Keratinocyte (primary cell): ENCODE measurements at regions not wholly inside any gene's neighbourhood (a gene's known extent, or its start where the extent isn't known, plus 50 kb on each side); places are given as distances from the start of the nearest gene placed in this dataset.

Source experiments
- DNase-seq: peaks from one replicate; pipeline ENCODE4 v3.0.0-alpha.2; 2011; ENCODE audit warnings: low read depth, missing footprints, low spot score
- FAIRE-seq: peaks from 2 replicates; lab custom pipeline; 2011; peaks lifted over from hg19 to GRCh38; lab: Jason Lieb, UNC
- H2AFZ ChIP-seq: 2 replicates; pipeline ENCODE4 v1.6.0; 2012; ENCODE audit warnings: low read length, control low read depth, inconsistent platforms; ENCODE audit not compliant: control insufficient read depth
- H3K27ac ChIP-seq: 2 replicates; pipeline ENCODE4 v1.5.1; 2011; ENCODE audit warnings: low read length; ENCODE audit not compliant: control insufficient read depth, insufficient read depth
- H3K27me3 ChIP-seq: 3 replicates; pipeline ENCODE4 v1.6.0; 2011; ENCODE audit warnings: low read length; ENCODE audit not compliant: control insufficient read depth, insufficient read depth; ENCODE audit errors: extremely low read depth
- H3K36me3 ChIP-seq, 2 experiments: 2 replicates in 1 of 2; 3 replicates in 1 of 2; pipeline ENCODE4 v1.5.1; 2011; ENCODE audit warnings: low read length in 2 of 2, mild to moderate bottlenecking in 1 of 2; ENCODE audit not compliant: control insufficient read depth in 2 of 2, insufficient read depth in 2 of 2; ENCODE audit errors: extremely low read depth in 1 of 2
- H3K4me1 ChIP-seq: 3 replicates; pipeline ENCODE4 v1.5.1; 2011; ENCODE audit warnings: low read length; ENCODE audit not compliant: control insufficient read depth, insufficient read depth; ENCODE audit errors: extremely low read depth
- H3K4me2 ChIP-seq: 3 replicates; pipeline ENCODE4 v1.6.0; 2011; ENCODE audit warnings: low read depth, low read length; ENCODE audit not compliant: control insufficient read depth, insufficient read depth; ENCODE audit errors: extremely low read depth
- H3K4me3 ChIP-seq, 3 experiments: fragments of 200-600 bp in 1 of 3; sonication (generic) in 1 of 3; 2 replicates in 2 of 3; 3 replicates in 1 of 3; pipeline ENCODE4 v1.5.1; 2011 to 2016; ENCODE audit warnings: low read length in 3 of 3, mild to moderate bottlenecking in 3 of 3, control low read depth in 2 of 3, inconsistent platforms in 1 of 3, low read depth in 1 of 3, mixed read lengths in 1 of 3, mixed run types in 1 of 3, moderate library complexity in 1 of 3; ENCODE audit not compliant: control insufficient read depth in 2 of 3, insufficient read depth in 2 of 3; ENCODE audit errors: extremely low read depth in 1 of 3
- H3K79me2 ChIP-seq: 2 replicates; pipeline ENCODE4 v1.6.0; 2012; ENCODE audit warnings: low read length; ENCODE audit not compliant: control insufficient read depth, insufficient read depth
- H3K9ac ChIP-seq: 3 replicates; pipeline ENCODE4 v1.6.0; 2011; ENCODE audit warnings: low read length; ENCODE audit not compliant: control insufficient read depth, insufficient read depth; ENCODE audit errors: extremely low read depth
- H3K9me1 ChIP-seq: 3 replicates; pipeline ENCODE4 v1.6.0; 2011; ENCODE audit warnings: low read length; ENCODE audit not compliant: control insufficient read depth, insufficient read depth; ENCODE audit errors: extremely low read depth
- H3K9me3 ChIP-seq: 2 replicates; pipeline ENCODE4 v1.5.1; 2012; ENCODE audit warnings: low read depth, low read length; ENCODE audit not compliant: control insufficient read depth
- H4K20me1 ChIP-seq: 3 replicates; pipeline ENCODE4 v1.6.0; 2011; ENCODE audit warnings: low read length; ENCODE audit not compliant: control insufficient read depth, insufficient read depth; ENCODE audit errors: extremely low read depth
- EZH2 ChIP-seq: IDR thresholded peaks from one replicate; pipeline ENCODE4 v1.6.1; 2012; ENCODE audit warnings: inconsistent platforms, mild to moderate bottlenecking, low read length, moderate library complexity
- dilution Hi-C: fragments of 300-500 bp; cut with MboI; formaldehyde crosslinking; loops from one replicate; pipeline ENCODE4 v1.7.0; 2020; ENCODE audit warnings: low sequenced_read_pairs; ENCODE audit not compliant: extremely low pct_ligation_motif_present
- TF ChIP-seq, protein P1 (sequence below), 3 experiments: IDR thresholded peaks in 1 of 3; conservative IDR thresholded peaks in 1 of 3; optimal IDR thresholded peaks in 1 of 3; 2 replicates in 2 of 3; 3 replicates in 1 of 3; pipeline versions ENCODE3 to v1.5.1; 2011; ENCODE audit warnings: low read length in 3 of 3, mild to moderate bottlenecking in 3 of 3, moderate library complexity in 2 of 3, control low read depth in 1 of 3, inconsistent platforms in 1 of 3; ENCODE audit not compliant: insufficient read depth in 2 of 3; ENCODE audit errors: extremely low read depth in 1 of 3

DNA sequence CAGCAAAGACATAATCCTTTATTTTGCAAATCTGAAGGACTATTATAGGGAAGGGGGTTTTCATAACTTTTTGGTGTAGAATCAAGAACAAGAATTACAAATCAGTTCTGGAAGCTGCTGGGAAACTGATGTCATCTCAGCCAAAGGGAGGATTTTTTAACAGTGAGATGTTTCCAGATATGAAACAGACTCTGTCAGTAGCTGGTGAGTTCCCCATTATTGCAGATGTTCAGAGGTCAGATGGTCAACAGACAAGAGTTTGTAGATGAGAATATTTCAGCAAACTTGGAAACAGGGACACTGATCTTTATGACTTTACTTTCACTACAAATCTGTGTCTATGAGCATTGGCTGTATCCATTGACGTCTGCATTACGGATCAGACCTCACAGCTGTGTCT, 71.9 kb upstream of the LPP start:
- no peaks in the 10 kb centered on the region for H3K4me1 ChIP-seq
- no peak overlapping the region for H3K4me3 ChIP-seq
- TF ChIP-seq, protein P1, sequence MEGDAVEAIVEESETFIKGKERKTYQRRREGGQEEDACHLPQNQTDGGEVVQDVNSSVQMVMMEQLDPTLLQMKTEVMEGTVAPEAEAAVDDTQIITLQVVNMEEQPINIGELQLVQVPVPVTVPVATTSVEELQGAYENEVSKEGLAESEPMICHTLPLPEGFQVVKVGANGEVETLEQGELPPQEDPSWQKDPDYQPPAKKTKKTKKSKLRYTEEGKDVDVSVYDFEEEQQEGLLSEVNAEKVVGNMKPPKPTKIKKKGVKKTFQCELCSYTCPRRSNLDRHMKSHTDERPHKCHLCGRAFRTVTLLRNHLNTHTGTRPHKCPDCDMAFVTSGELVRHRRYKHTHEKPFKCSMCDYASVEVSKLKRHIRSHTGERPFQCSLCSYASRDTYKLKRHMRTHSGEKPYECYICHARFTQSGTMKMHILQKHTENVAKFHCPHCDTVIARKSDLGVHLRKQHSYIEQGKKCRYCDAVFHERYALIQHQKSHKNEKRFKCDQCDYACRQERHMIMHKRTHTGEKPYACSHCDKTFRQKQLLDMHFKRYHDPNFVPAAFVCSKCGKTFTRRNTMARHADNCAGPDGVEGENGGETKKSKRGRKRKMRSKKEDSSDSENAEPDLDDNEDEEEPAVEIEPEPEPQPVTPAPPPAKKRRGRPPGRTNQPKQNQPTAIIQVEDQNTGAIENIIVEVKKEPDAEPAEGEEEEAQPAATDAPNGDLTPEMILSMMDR (optimal IDR thresholded peaks at IDR 0.05 in 1 of 3, IDR thresholded peaks at IDR 0.05 in 1 of 3, conservative IDR thresholded peaks at IDR 0.05 in 1 of 3; ENCODE audit: extremely low read depth in 1 of 3, insufficient read depth in 2 of 3, low read length in 3 of 3), result no peak
- TF ChIP-seq EZH2, result no peak
- dilution Hi-C loops, result no loop called here
- no peak overlapping the region for H3K9ac ChIP-seq
- no peaks in the 10 kb centered on the region for H4K20me1 ChIP-seq
- H3K9me1 ChIP-seq, result no peaks in the 10 kb centered on the region
- no peaks in the 10 kb centered on the region for H3K36me3 ChIP-seq
- H3K27ac ChIP-seq, result no peak overlapping the region
- no peaks in the 10 kb centered on the region for H3K79me2 ChIP-seq
- DNase-seq, result no peak
- no peaks in the 10 kb centered on the region for H3K9me3 ChIP-seq
- H3K4me2 ChIP-seq, result no peak overlapping the region
- FAIRE-seq, result no peak
- H3K27me3 ChIP-seq, result no peaks in the 10 kb centered on the region
- no peak overlapping the region for H2AFZ ChIP-seq

DNA sequence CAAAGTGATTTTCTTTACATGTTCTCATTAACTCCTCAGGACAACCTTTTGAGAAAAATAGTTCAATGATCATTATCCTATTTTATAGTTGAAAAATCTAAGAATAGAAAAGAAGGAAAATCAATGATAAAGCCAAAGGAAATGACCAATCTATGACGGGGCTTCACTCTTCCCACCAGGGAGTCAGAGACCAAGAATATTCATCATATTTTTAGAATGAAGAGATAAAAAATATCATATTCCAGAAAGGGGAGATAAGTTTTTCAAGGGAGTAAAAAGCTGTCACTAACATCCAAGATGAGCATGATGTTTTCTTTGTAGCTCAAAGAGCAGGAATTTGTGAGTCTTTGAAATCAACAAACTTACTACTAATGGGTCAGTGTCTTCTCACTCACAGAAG, 71.5 kb upstream of the LPP start:
- H3K9me3 ChIP-seq, result no peaks in the 10 kb centered on the region
- H4K20me1 ChIP-seq, result no peaks in the 10 kb centered on the region
- no peak for FAIRE-seq
- H3K36me3 ChIP-seq, result no peaks in the 10 kb centered on the region
- H3K27me3 ChIP-seq, result no peaks in the 10 kb centered on the region
- dilution Hi-C loops, result no loop called here
- no peaks in the 10 kb centered on the region for H3K79me2 ChIP-seq
- H3K27ac ChIP-seq, result no peak overlapping the region
- no peak overlapping the region for H3K4me3 ChIP-seq
- H3K4me1 ChIP-seq, result no peaks in the 10 kb centered on the region
- DNase-seq, result no peak
- H3K9me1 ChIP-seq, result no peaks in the 10 kb centered on the region
- H2AFZ ChIP-seq, result no peak overlapping the region
- TF ChIP-seq EZH2, result no peak
- TF ChIP-seq, protein P1 (optimal IDR thresholded peaks at IDR 0.05 in 1 of 3, IDR thresholded peaks at IDR 0.05 in 1 of 3, conservative IDR thresholded peaks at IDR 0.05 in 1 of 3; ENCODE audit: extremely low read depth in 1 of 3, insufficient read depth in 2 of 3, low read length in 3 of 3), result no peak
- no peak overlapping the region for H3K4me2 ChIP-seq
- no peak overlapping the region for H3K9ac ChIP-seq
